Right lobe of liver (tissue), 4 donors: ENCODE measurements at regions not wholly inside any gene's neighbourhood (a gene's known extent, or its start where the extent isn't known, plus 50 kb on each side); places are given as distances from the start of the nearest gene placed in this dataset.

ENCODE experiments used
- CTCF ChIP-seq, 4 donors: fragments of 200-600 bp in 3 of 4; fragments of 450-650 bp in 1 of 4; IDR thresholded peaks; one replicate each; pipeline versions ENCODE4 v1.5.1 to v1.8.0; 2016 to 2022; ENCODE audit warnings: antibody characterized with exemption in 4 of 4, mild to moderate bottlenecking in 2 of 4
- POLR2A ChIP-seq: fragments of 450-650 bp; IDR thresholded peaks from one replicate; pipeline ENCODE4 v1.6.1; 2017; ENCODE audit warnings: antibody characterized with exemption, mild to moderate bottlenecking
- donor health status: DM: no; HTN: no; CAD: no.
- donor health status: DM: no; HTN: no; CAD: no.
- donor health status: DM: no; HTN: yes; CAD: no.

GRCh38 chr4:126954537-126955291 is 678.0 kb upstream of the INTU start:
- TF ChIP-seq CTCF (IDR thresholded peaks at IDR 0.05) (no peak), POLR2A (no peak)
